Transverse colon (tissue), 4 donors: ENCODE measurements at regions not wholly inside any gene's neighbourhood (a gene's known extent, or its start where the extent isn't known, plus 50 kb on each side); places are given as distances from the start of the nearest gene placed in this dataset.
"Not testable (repeated sequence)": the region's sequence is repeated elsewhere in the genome, so short reads cannot be mapped to it uniquely, and the experiment has no call there.

Experiments used
- DNase-seq: peaks from one replicate; pipeline ENCODE4 v3.0.0-alpha.2; 2019
- H3K27ac ChIP-seq, 4 donors: fragments of 200-600 bp; sonication (generic); 2 replicates each; pipeline ENCODE4 v1.5.1; 2016 to 2018; ENCODE audit warnings: inconsistent platforms in 4 of 4
- H3K27me3 ChIP-seq: fragments of 200-600 bp; sonication (generic); 2 replicates; pipeline ENCODE4 v1.5.1; 2017; ENCODE audit warnings: inconsistent platforms
- H3K36me3 ChIP-seq, 4 donors: fragments of 200-600 bp; sonication (generic); 2 replicates each; pipeline ENCODE4 v1.5.1; 2017 to 2019; ENCODE audit warnings: inconsistent platforms in 4 of 4
- H3K4me1 ChIP-seq, 4 donors: fragments of 200-600 bp; sonication (generic); 2 replicates each; pipeline ENCODE4 v1.5.1; 2017 to 2020; ENCODE audit warnings: inconsistent platforms in 4 of 4
- H3K4me3 ChIP-seq, 4 donors: fragments of 200-600 bp; sonication (generic); 1 replicate in 1 of 4; 2 replicates in 3 of 4; pipeline versions ENCODE4 v1.5.1 to v1.6.1; 2017 to 2019; ENCODE audit warnings: inconsistent platforms in 4 of 4
- H3K9me3 ChIP-seq, 2 donors: fragments of 200-600 bp; sonication (generic); 2 replicates each; pipeline ENCODE4 v1.5.1; 2017 to 2019; ENCODE audit warnings: inconsistent platforms in 2 of 2
- WGBS, 2 donors: methylation state at CpG; one replicate each; pipeline ENCODE4 v1.1.5; 2018; ENCODE audit warnings: low coverage in 1 of 2; 5-methylcytosine and 5-hydroxymethylcytosine counted together
- in situ Hi-C, 4 donors: fragments of 200-750 bp; cut with MboI; loops; one replicate each; pipeline versions ENCODE4 v1.15.0 to v1.15.1; 2017; ENCODE audit warnings: low sequenced_read_pairs in 3 of 4, low pct_ligation_motif_present in 1 of 4, low pct_unique_long_range_greater_than_20kb in 1 of 4
- intact Hi-C: fragments of 100-400 bp; cut with DNase I; formaldehyde crosslinking; loops from one replicate; pipeline ENCODE4 v1.15.1; 2023; ENCODE audit warnings: low total_unique reads

- H3K9me3 ChIP-seq, H3K27ac ChIP-seq, intact Hi-C loops, in situ Hi-C loops, H3K4me1 ChIP-seq, DNase-seq, H3K4me3 ChIP-seq, H3K27me3 ChIP-seq, H3K36me3 ChIP-seq: not testable (repeated sequence)
- WGBS, 2 donors: no CpG with 5 or more reads among the region's 1 CpG
Measured at GRCh38 chr9:42414865-42415264, 231.4 kb downstream of the SPATA31A6 start.

DNA sequence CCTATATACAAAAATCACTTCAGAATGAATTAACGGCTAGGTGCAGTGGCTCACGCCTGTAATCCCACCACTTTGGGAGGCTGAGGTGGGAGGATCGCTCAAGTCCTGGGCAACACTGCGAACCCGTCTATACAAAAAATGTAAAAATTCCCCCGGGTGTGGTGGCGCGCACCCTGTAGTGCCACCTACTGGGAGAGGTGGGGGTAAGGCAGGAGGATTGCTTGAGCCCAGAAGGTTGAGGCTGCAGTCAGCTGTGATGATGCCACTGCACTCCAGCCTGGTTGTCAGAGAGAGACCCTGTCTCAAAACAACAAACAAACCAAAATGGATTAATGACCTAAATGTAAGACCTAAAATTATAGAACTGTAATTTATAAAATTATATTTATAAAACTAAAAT, 236.2 kb downstream of the SPATA31A6 start:
- no CpG with 5 or more reads among the region's 8 CpGs for WGBS, 2 donors
- intact Hi-C loops, H3K36me3 ChIP-seq, in situ Hi-C loops, H3K4me3 ChIP-seq, DNase-seq, H3K27me3 ChIP-seq, H3K4me1 ChIP-seq, H3K27ac ChIP-seq, H3K9me3 ChIP-seq: not testable (repeated sequence)

DNA sequence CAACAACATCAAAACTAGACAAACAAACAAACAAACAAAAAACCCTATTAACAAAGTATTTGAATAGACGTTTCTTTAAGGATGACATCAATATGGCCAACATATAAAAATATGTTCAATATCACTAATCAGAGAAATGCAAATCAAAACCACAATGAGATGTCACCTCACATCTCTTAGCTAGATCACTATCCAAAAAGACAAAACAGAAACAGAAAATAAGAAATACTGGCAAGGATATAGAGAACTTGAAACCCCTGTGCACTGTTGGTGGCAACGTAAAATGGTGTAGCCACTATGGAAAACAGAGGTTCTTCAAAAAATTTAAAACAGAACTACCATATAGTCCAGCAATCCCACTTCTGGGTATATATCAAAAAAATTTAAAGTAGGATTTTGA, 236.9 kb downstream of the SPATA31A6 start:
- H3K4me3 ChIP-seq, H3K27me3 ChIP-seq, H3K36me3 ChIP-seq, in situ Hi-C loops, DNase-seq, H3K4me1 ChIP-seq, H3K9me3 ChIP-seq, H3K27ac ChIP-seq, intact Hi-C loops: not testable (repeated sequence)
- 65 to 72% methylated on average over 2 of the region's 2 CpGs for WGBS, 2 donors

GRCh38 chr9:42421630-42422029, 238.2 kb downstream of the SPATA31A6 start:
- H3K27ac ChIP-seq, DNase-seq, H3K36me3 ChIP-seq, H3K27me3 ChIP-seq, H3K4me3 ChIP-seq, H3K9me3 ChIP-seq, in situ Hi-C loops, H3K4me1 ChIP-seq, intact Hi-C loops: not testable (repeated sequence)
- WGBS, 2 donors: 59 to 66% methylated on average over 5 to 8 of the region's 8 CpGs

GRCh38 chr9:42430674-42431615, 247.5 kb downstream of the SPATA31A6 start:
- H3K4me1 ChIP-seq, in situ Hi-C loops, H3K9me3 ChIP-seq, H3K4me3 ChIP-seq, DNase-seq, H3K36me3 ChIP-seq, H3K27ac ChIP-seq, intact Hi-C loops, H3K27me3 ChIP-seq: not testable (repeated sequence)
- 67 to 89% methylated on average over 2 to 4 of the region's 4 CpGs for WGBS, 2 donors

DNA sequence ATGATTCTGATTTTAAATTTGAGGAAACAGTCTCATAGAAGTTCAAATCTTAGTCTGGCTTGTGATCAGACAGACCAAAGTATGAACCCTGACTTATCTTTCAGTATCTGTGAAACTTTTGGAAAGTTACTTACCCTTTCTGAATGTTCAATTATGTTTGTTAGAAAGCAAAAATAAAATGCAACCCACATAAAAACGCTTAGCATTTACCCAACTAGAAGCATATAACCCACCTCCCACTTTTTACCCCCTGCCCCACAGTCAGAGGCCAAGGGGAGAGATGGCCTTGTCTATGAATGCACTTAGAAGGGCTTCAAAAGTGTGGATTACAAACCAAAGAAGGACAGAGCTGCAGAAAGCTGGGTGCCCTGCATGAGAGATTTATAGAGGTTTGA, 248.2 kb downstream of the SPATA31A6 start:
- H3K27me3 ChIP-seq, H3K9me3 ChIP-seq, intact Hi-C loops, H3K36me3 ChIP-seq, DNase-seq, H3K4me1 ChIP-seq, H3K4me3 ChIP-seq, H3K27ac ChIP-seq, in situ Hi-C loops: not testable (repeated sequence)
- WGBS, 2 donors: 50 to 66% methylated on average over 1 of the region's 1 CpG

GRCh38 chr9:42434844-42435714, 251.6 kb downstream of the SPATA31A6 start:
- 83% methylated on average over 12 of the region's 15 CpGs; no CpG with 5 or more reads in 1 of the 2 donors for WGBS, 2 donors
- H3K4me3 ChIP-seq, in situ Hi-C loops, H3K27ac ChIP-seq, H3K9me3 ChIP-seq, intact Hi-C loops, DNase-seq, H3K27me3 ChIP-seq, H3K36me3 ChIP-seq, H3K4me1 ChIP-seq: not testable (repeated sequence)

- H3K9me3 ChIP-seq, H3K36me3 ChIP-seq, intact Hi-C loops, DNase-seq, H3K27ac ChIP-seq, H3K4me1 ChIP-seq, in situ Hi-C loops, H3K4me3 ChIP-seq, H3K27me3 ChIP-seq: not testable (repeated sequence)
- WGBS, 2 donors: 89 to 100% methylated on average over 1 to 2 of the region's 4 CpGs
Measured at GRCh38 chr9:42435715-42436342, 252.4 kb downstream of the SPATA31A6 start.

GRCh38 chr9:42437057-42437759, 253.7 kb downstream of the SPATA31A6 start:
- in situ Hi-C loops, intact Hi-C loops: not testable (repeated sequence)

DNA sequence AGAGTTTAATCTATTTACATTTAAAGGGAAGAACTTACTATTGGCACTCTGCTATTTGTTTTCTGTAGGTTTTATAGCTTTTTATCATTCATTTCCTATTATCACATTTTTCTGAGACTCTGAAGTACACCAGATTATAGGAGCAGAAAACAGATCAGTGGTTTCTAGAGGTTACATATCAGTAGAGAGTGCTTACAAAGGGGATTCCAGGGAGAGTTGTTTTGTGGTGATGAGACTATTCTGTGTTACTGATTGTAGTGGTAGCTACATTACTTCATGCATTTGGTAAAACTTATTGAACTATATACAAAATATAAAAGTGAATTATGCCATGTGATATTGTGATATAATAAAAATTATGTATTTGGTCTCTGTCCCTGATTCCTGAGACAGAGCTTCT, 259.2 kb downstream of the SPATA31A6 start:
- intact Hi-C loops, DNase-seq, H3K9me3 ChIP-seq, H3K4me3 ChIP-seq, H3K27me3 ChIP-seq, in situ Hi-C loops, H3K4me1 ChIP-seq, H3K27ac ChIP-seq, H3K36me3 ChIP-seq: not testable (repeated sequence)

More at GRCh38 chr9:42437057-42437759, 253.7 kb downstream of the SPATA31A6 start:
- H3K36me3 ChIP-seq, H3K4me3 ChIP-seq, H3K27me3 ChIP-seq, H3K4me1 ChIP-seq, H3K27ac ChIP-seq, DNase-seq, H3K9me3 ChIP-seq: not testable (repeated sequence)
- 57% methylated on average over 3 of the region's 6 CpGs; no CpG with 5 or more reads in 1 of the 2 donors for WGBS, 2 donors
